Smooth muscle cell (in vitro differentiated cells): ENCODE measurements at regions not wholly inside any gene's neighbourhood (a gene's known extent, or its start where the extent isn't known, plus 50 kb on each side); places are given as distances from the start of the nearest gene placed in this dataset.

Experiments
- DNase-seq: peaks from one replicate; lab custom pipeline; 2025; ENCODE audit not compliant: unreplicated experiment; lab: John Stamatoyannopoulos, UW
- H2AFZ ChIP-seq: fragments of 200-600 bp; sonication (generic); 2 replicates; pipeline ENCODE4 v1.6.0; 2016; ENCODE audit warnings: antibody characterized with exemption, low read depth, mild to moderate bottlenecking
- H3F3A ChIP-seq: fragments of 200-600 bp; sonication (generic); 2 replicates; pipeline ENCODE4 v1.6.0; 2017; ENCODE audit warnings: antibody characterized with exemption, low read depth
- H3K27ac ChIP-seq: fragments of 200-600 bp; sonication (generic); 2 replicates; pipeline ENCODE4 v1.5.1; 2016; ENCODE audit warnings: low read depth, mild to moderate bottlenecking
- H3K27me3 ChIP-seq: fragments of 200-600 bp; sonication (generic); 2 replicates; pipeline ENCODE4 v1.6.1; 2016; ENCODE audit warnings: low read depth, mild to moderate bottlenecking
- H3K36me3 ChIP-seq: fragments of 200-600 bp; sonication (generic); 2 replicates; pipeline ENCODE4 v1.5.1; 2016; ENCODE audit warnings: low read depth
- H3K4me1 ChIP-seq: fragments of 200-600 bp; sonication (generic); 2 replicates; pipeline ENCODE4 v1.5.1; 2016; ENCODE audit warnings: low read depth
- H3K4me2 ChIP-seq: fragments of 200-600 bp; sonication (generic); 2 replicates; pipeline ENCODE4 v1.6.0; 2016; ENCODE audit warnings: mild to moderate bottlenecking
- H3K4me3 ChIP-seq: fragments of 200-600 bp; sonication (generic); 2 replicates; pipeline ENCODE4 v1.5.1; 2016; ENCODE audit warnings: mild to moderate bottlenecking
- H3K79me2 ChIP-seq: fragments of 200-600 bp; sonication (generic); 2 replicates; pipeline ENCODE4 v1.6.0; 2016; ENCODE audit warnings: low read depth, mild to moderate bottlenecking
- H3K9ac ChIP-seq: fragments of 200-600 bp; sonication (generic); 2 replicates; pipeline ENCODE4 v1.6.0; 2016; ENCODE audit warnings: low read depth
- H3K9me3 ChIP-seq: fragments of 200-600 bp; sonication (generic); replicated peaks from 2 replicates; pipeline ENCODE4 v1.5.1; 2016; ENCODE audit warnings: low read depth
- H4K20me1 ChIP-seq: fragments of 200-600 bp; sonication (generic); 2 replicates; pipeline ENCODE4 v1.6.0; 2016; ENCODE audit warnings: low read depth
- CTCF ChIP-seq: fragments of 200-600 bp; sonication (generic); IDR thresholded peaks from 2 replicates; pipeline ENCODE4 v1.5.1; 2017; ENCODE audit warnings: borderline replicate concordance, mild to moderate bottlenecking, antibody characterized with exemption; ENCODE audit not compliant: insufficient read depth, poor library complexity, severe bottlenecking
- WGBS: methylation state at CpG from one replicate; pipeline ENCODE4 v1.1.7; 2016; ENCODE audit warnings: low lambda C conversion rate; 5-methylcytosine and 5-hydroxymethylcytosine counted together

- H4K20me1 ChIP-seq, result no peaks in the 10 kb centered on the region
- H3K36me3 ChIP-seq, result no peaks in the 10 kb centered on the region
- no peak overlapping the region for H3K4me3 ChIP-seq
- no peak for DNase-seq
- no peak overlapping the region for H3K9ac ChIP-seq
- H3F3A ChIP-seq, result no peaks in the 10 kb centered on the region
- no peak overlapping the region for H3K27ac ChIP-seq
- WGBS, result 95% methylated on average over 3 of the region's 3 CpGs
- no peak overlapping the region for H2AFZ ChIP-seq
- H3K4me1 ChIP-seq, result peaks cover 14% of the 10 kb centered on the region
- no peaks in the 10 kb centered on the region for H3K9me3 ChIP-seq
- no peak for TF ChIP-seq CTCF
- no peaks in the 10 kb centered on the region for H3K27me3 ChIP-seq
- H3K4me2 ChIP-seq, result no peak overlapping the region
- no peaks in the 10 kb centered on the region for H3K79me2 ChIP-seq
Measured at GRCh38 chr10:21144047-21144446, 246.9 kb upstream of the NEBL start.

GRCh38 chr10:21141946-21142492, 244.9 kb upstream of the NEBL start:
- H3K4me1 ChIP-seq, result peaks cover 14% of the 10 kb centered on the region
- no peaks in the 10 kb centered on the region for H3K9me3 ChIP-seq
- DNase-seq, result no peak
- H4K20me1 ChIP-seq, result no peaks in the 10 kb centered on the region
- no peaks in the 10 kb centered on the region for H3F3A ChIP-seq
- H3K27ac ChIP-seq, result no peak overlapping the region
- no peak overlapping the region for H3K9ac ChIP-seq
- no peak for TF ChIP-seq CTCF
- H3K36me3 ChIP-seq, result no peaks in the 10 kb centered on the region
- H3K4me3 ChIP-seq, result no peak overlapping the region
- H3K79me2 ChIP-seq, result no peaks in the 10 kb centered on the region
- no peaks in the 10 kb centered on the region for H3K27me3 ChIP-seq
- WGBS, result 90% methylated on average over 2 of the region's 2 CpGs
- H3K4me2 ChIP-seq, result no peak overlapping the region
- H2AFZ ChIP-seq, result no peak overlapping the region

GRCh38 chr10:21138769-21139340, 241.7 kb upstream of the NEBL start:
- WGBS, result 87% methylated on average over 6 of the region's 6 CpGs
- DNase-seq, result no peak
- no peaks in the 10 kb centered on the region for H3F3A ChIP-seq
- no peak overlapping the region for H2AFZ ChIP-seq
- TF ChIP-seq CTCF, result no peak
- no peak overlapping the region for H3K4me3 ChIP-seq
- no peaks in the 10 kb centered on the region for H4K20me1 ChIP-seq
- no peaks in the 10 kb centered on the region for H3K4me1 ChIP-seq
- H3K79me2 ChIP-seq, result no peaks in the 10 kb centered on the region
- H3K9me3 ChIP-seq, result no peaks in the 10 kb centered on the region
- H3K27me3 ChIP-seq, result no peaks in the 10 kb centered on the region
- no peak overlapping the region for H3K4me2 ChIP-seq
- no peak overlapping the region for H3K27ac ChIP-seq
- H3K36me3 ChIP-seq, result no peaks in the 10 kb centered on the region
- no peak overlapping the region for H3K9ac ChIP-seq
